Esophagus (tissue), 2 donors: ENCODE measurements at regions not wholly inside any gene's neighbourhood (a gene's known extent, or its start where the extent isn't known, plus 50 kb on each side); places are given as distances from the start of the nearest gene placed in this dataset.
"Not testable (repeated sequence)": the region's sequence is repeated elsewhere in the genome, so short reads cannot be mapped to it uniquely, and the experiment has no call there.

Experiments
- H3K27ac ChIP-seq, 2 donors: one replicate each; pipeline ENCODE4 v1.5.1; 2013; ENCODE audit warnings: low read depth in 2 of 2, mild to moderate bottlenecking in 2 of 2, inconsistent platforms in 1 of 2, low read length in 1 of 2, moderate library complexity in 1 of 2
- H3K27me3 ChIP-seq, 2 donors: one replicate each; pipeline ENCODE4 v1.6.1; 2013; ENCODE audit warnings: low read length in 2 of 2, control low read depth in 1 of 2, mild to moderate bottlenecking in 1 of 2; ENCODE audit not compliant: insufficient read depth in 2 of 2, control insufficient read depth in 1 of 2
- H3K36me3 ChIP-seq, 2 donors: one replicate each; pipeline ENCODE4 v1.6.1; 2013; ENCODE audit warnings: low read length in 1 of 2; ENCODE audit not compliant: control insufficient read depth in 2 of 2, insufficient read depth in 2 of 2
- H3K4me1 ChIP-seq, 2 donors: one replicate each; pipeline ENCODE4 v1.6.1; 2013; ENCODE audit warnings: low read length in 1 of 2; ENCODE audit not compliant: control insufficient read depth in 2 of 2, insufficient read depth in 2 of 2
- H3K4me3 ChIP-seq, 2 donors: one replicate each; pipeline ENCODE4 v1.5.1; 2013; ENCODE audit warnings: low read length in 2 of 2, mild to moderate bottlenecking in 2 of 2, low read depth in 1 of 2, moderate library complexity in 1 of 2
- H3K9me3 ChIP-seq, 2 donors: one replicate each; pipeline ENCODE4 v1.6.1; 2013; ENCODE audit warnings: mild to moderate bottlenecking in 2 of 2, low read depth in 1 of 2, low read length in 1 of 2, moderate library complexity in 1 of 2; ENCODE audit not compliant: control insufficient read depth in 2 of 2, insufficient read depth in 1 of 2
- WGBS, 2 donors: extraction: QIAGEN DNeasy Blood & Tissue Kit; methylation state at CpG; one replicate each; pipeline ENCODE4 v1.1.7; 2013; 5-methylcytosine and 5-hydroxymethylcytosine counted together
- donor health status: healthy with polysubstance abuse.
- donor health status: Bipolar disorder and iron deficiency.

GRCh38 chr6:18045507-18045906 lies 58.1 kb upstream of the KIF13A start:
- H3K4me3 ChIP-seq, result no peak overlapping the region
- no peak overlapping the region for H3K27ac ChIP-seq
- no peaks in the 10 kb centered on the region for H3K9me3 ChIP-seq
- H3K36me3 ChIP-seq, result no peaks in the 10 kb centered on the region
- peaks cover 3 to 9% of the 10 kb centered on the region in 2 donors for H3K4me1 ChIP-seq
- no peaks in the 10 kb centered on the region for H3K27me3 ChIP-seq

- peaks cover 3 to 9% of the 10 kb centered on the region in 2 donors for H3K4me1 ChIP-seq
- H3K4me3 ChIP-seq, result no peak overlapping the region
- 83 to 84% methylated on average over 11 of the region's 11 CpGs for WGBS, 2 donors
- no peaks in the 10 kb centered on the region for H3K27me3 ChIP-seq
- H3K36me3 ChIP-seq, result no peaks in the 10 kb centered on the region
- no peaks in the 10 kb centered on the region for H3K9me3 ChIP-seq
- H3K27ac ChIP-seq, result no peak overlapping the region
Measured at GRCh38 chr6:18044108-18044783, 56.8 kb upstream of the KIF13A start.

- no peaks in the 10 kb centered on the region for H3K27me3 ChIP-seq
- no peaks in the 10 kb centered on the region for H3K9me3 ChIP-seq
- H3K4me3 ChIP-seq, result no peak overlapping the region
- H3K4me1 ChIP-seq, result peaks cover 3 to 9% of the 10 kb centered on the region in 2 donors
- H3K27ac ChIP-seq, result peak overlapping the region; percentile 58 to 65
- H3K36me3 ChIP-seq, result no peaks in the 10 kb centered on the region
- 68 to 72% methylated on average over 8 of the region's 8 CpGs for WGBS, 2 donors
Measured at GRCh38 chr6:18042536-18043145, 55.2 kb upstream of the KIF13A start.

GRCh38 chr6:18039481-18039880 lies 52.0 kb upstream of the KIF13A start:
- Histone ChIP-seq H3K4me3 (no peak overlapping the region), H3K36me3 (no peaks in the 10 kb centered on the region)
- 92% methylated on average over 3 of the region's 3 CpGs for WGBS, 2 donors

GRCh38 chr6:18038235-18038634 lies 50.8 kb upstream of the KIF13A start:
- WGBS, 2 donors, result 92 to 95% methylated on average over 1 of the region's 1 CpG

More at GRCh38 chr6:18039481-18039880, 52.0 kb upstream of the KIF13A start:
- Histone ChIP-seq H3K27ac (no peak overlapping the region), H3K4me1 (peaks cover 3 to 9% of the 10 kb centered on the region in 2 donors), H3K9me3 (no peaks in the 10 kb centered on the region), H3K27me3 (no peaks in the 10 kb centered on the region)

More at GRCh38 chr6:18038235-18038634, 50.8 kb upstream of the KIF13A start:
- not testable (repeated sequence) for H3K36me3 ChIP-seq, H3K9me3 ChIP-seq, H3K4me3 ChIP-seq, H3K4me1 ChIP-seq, H3K27me3 ChIP-seq, H3K27ac ChIP-seq
